Keratinocyte (primary cell): ENCODE measurements at regions not wholly inside any gene's neighbourhood (a gene's known extent, or its start where the extent isn't known, plus 50 kb on each side); places are given as distances from the start of the nearest gene placed in this dataset.

Experiments
- CTCF ChIP-seq, 3 experiments: IDR thresholded peaks in 1 of 3; conservative IDR thresholded peaks in 1 of 3; optimal IDR thresholded peaks in 1 of 3; 2 replicates in 2 of 3; 3 replicates in 1 of 3; pipeline versions ENCODE3 to v1.5.1; 2011; ENCODE audit warnings: low read length in 3 of 3, mild to moderate bottlenecking in 3 of 3, moderate library complexity in 2 of 3, control low read depth in 1 of 3, inconsistent platforms in 1 of 3; ENCODE audit not compliant: insufficient read depth in 2 of 3; ENCODE audit errors: extremely low read depth in 1 of 3
- EZH2 ChIP-seq: IDR thresholded peaks from one replicate; pipeline ENCODE4 v1.6.1; 2012; ENCODE audit warnings: inconsistent platforms, mild to moderate bottlenecking, low read length, moderate library complexity

DNA sequence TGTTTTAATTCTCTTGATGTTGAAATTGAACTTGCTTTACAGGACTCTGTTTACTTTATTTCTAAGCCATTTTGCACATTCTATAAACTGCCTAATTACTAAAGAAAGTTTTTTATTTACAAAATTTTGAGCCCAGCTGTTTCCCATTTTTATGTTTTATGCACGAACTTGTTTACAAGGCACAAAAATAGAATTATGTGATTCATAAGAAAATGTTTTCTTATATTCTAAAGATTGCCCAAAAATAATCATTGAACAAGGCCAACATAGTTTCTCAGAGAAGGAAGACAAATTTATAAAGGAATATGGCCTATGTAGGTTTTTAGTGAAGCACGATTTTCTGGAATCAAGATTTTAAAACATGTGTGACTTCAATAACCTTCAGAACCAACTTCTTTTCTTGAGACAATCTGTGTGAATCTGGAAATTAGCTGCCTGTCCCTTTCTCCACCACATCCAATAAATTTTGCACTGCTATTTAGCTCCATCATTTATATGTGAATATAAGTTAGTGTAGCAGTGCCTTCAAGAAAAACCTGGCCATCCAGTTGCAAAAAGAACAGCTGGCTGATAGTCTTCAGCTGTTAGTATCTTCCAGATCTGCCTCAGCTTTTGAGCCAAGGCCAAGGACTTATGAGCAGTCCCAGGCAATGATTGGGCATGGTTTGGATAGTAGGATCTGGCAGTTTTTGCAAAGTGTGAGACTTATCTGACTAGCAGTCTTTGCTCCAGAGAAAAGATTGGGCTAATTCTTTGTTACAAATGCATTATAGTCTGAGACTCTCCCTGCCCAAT, 253.2 kb upstream of the COL3A1 start:
- TF ChIP-seq CTCF (optimal IDR thresholded peaks at IDR 0.05 in 1 of 3, IDR thresholded peaks at IDR 0.05 in 1 of 3, conservative IDR thresholded peaks at IDR 0.05 in 1 of 3; ENCODE audit: extremely low read depth in 1 of 3, insufficient read depth in 2 of 3, low read length in 3 of 3), result no peak
- TF ChIP-seq EZH2, result no peak
